Upper lobe of left lung (tissue), 6 donors: ENCODE measurements at regions not wholly inside any gene's neighbourhood (a gene's known extent, or its start where the extent isn't known, plus 50 kb on each side); places are given as distances from the start of the nearest gene placed in this dataset.

Experiments used
- ATAC-seq, 2 donors: fragments of 200-7000 bp; cut with Tn5 transposase; one replicate each; pipeline ENCODE4 v1.9.1; 2022; ENCODE audit warnings: mild to moderate bottlenecking in 2 of 2, moderate library complexity in 2 of 2; ENCODE audit not compliant: low FRiP score in 2 of 2
- DNase-seq, 2 donors: peaks; one replicate each; pipeline ENCODE4 v3.0.0-alpha.2; 2019 to 2020
- H3K27ac ChIP-seq, 4 donors: fragments of 200-600 bp; sonication (generic); one replicate each; pipeline ENCODE4 v1.5.1; 2016 to 2019
- H3K27me3 ChIP-seq, 4 donors: fragments of 200-600 bp; sonication (generic); one replicate each; pipeline ENCODE4 v1.5.1; 2017 to 2019
- H3K36me3 ChIP-seq, 4 donors: fragments of 200-600 bp; sonication (generic); one replicate each; pipeline ENCODE4 v1.5.1; 2016 to 2019
- H3K4me1 ChIP-seq, 4 donors: fragments of 200-600 bp; sonication (generic); one replicate each; pipeline ENCODE4 v1.5.1; 2018 to 2019
- H3K4me3 ChIP-seq, 4 donors: fragments of 200-600 bp; sonication (generic); one replicate each; pipeline ENCODE4 v1.5.1; 2017 to 2019; ENCODE audit warnings: mild to moderate bottlenecking in 2 of 4, moderate library complexity in 1 of 4
- H3K9me3 ChIP-seq, 4 donors: fragments of 200-600 bp; sonication (generic); one replicate each; pipeline ENCODE4 v1.5.1; 2018 to 2019
- EP300 ChIP-seq, 4 donors: sonication (generic); formaldehyde crosslinking; IDR thresholded peaks; one replicate each; pipeline ENCODE4 v1.5.1; 2017; ENCODE audit warnings: antibody characterized with exemption in 4 of 4, control low read depth in 2 of 4
- POLR2A ChIP-seq, 4 donors: fragments of 450-650 bp; IDR thresholded peaks; one replicate each; pipeline ENCODE4 v1.5.1; 2016 to 2017; ENCODE audit warnings: antibody characterized with exemption in 4 of 4, mild to moderate bottlenecking in 2 of 4
- POLR2AphosphoS5 ChIP-seq, 2 donors: sonication (generic); formaldehyde crosslinking; IDR thresholded peaks; one replicate each; pipeline ENCODE4 v1.5.1; 2017; ENCODE audit warnings: antibody characterized with exemption in 2 of 2
- WGBS, 2 donors: methylation state at CpG; one replicate each; pipeline ENCODE4 v1.1.5; 2017 to 2018; 5-methylcytosine and 5-hydroxymethylcytosine counted together
- TF ChIP-seq, protein P1 (sequence below), 6 experiments: fragments of 450-650 bp in 4 of 6; fragments of 200-600 bp in 2 of 6; sonication (generic) in 2 of 6; IDR thresholded peaks; one replicate each; pipeline ENCODE4 v1.5.1; 2016 to 2019; ENCODE audit warnings: antibody characterized with exemption in 6 of 6
- donor health status: DM: no; HTN: no; CAD: no; lungs with moderate emphysema.
- donor health status: DM: no; HTN: yes; CAD: no; lungs with severe emphysema.

DNA sequence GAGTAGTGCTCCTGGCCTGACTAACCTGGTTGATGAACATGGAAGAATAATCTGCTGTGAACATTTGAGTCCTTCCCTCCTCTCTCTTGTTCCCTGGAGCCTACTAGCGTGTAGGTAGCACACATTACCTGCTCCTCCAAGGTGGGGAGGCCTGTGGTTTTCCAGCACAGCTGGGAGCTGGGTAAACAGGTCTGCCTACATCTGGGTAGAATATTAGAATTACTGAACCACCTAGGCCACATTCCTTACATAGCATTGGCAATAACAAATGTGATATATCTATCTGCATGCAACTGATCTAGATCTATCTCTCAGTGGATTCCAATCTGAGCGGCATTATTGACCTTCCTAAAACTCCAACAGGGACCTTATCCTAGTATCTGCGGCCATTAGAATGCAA lies 151.0 kb upstream of the ZNF366 start:
- no peak for TF ChIP-seq POLR2AphosphoS5 (IDR thresholded peaks at IDR 0.05)
- TF ChIP-seq, protein P1, sequence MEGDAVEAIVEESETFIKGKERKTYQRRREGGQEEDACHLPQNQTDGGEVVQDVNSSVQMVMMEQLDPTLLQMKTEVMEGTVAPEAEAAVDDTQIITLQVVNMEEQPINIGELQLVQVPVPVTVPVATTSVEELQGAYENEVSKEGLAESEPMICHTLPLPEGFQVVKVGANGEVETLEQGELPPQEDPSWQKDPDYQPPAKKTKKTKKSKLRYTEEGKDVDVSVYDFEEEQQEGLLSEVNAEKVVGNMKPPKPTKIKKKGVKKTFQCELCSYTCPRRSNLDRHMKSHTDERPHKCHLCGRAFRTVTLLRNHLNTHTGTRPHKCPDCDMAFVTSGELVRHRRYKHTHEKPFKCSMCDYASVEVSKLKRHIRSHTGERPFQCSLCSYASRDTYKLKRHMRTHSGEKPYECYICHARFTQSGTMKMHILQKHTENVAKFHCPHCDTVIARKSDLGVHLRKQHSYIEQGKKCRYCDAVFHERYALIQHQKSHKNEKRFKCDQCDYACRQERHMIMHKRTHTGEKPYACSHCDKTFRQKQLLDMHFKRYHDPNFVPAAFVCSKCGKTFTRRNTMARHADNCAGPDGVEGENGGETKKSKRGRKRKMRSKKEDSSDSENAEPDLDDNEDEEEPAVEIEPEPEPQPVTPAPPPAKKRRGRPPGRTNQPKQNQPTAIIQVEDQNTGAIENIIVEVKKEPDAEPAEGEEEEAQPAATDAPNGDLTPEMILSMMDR (IDR thresholded peaks at IDR 0.05), result no peak
- no peak for TF ChIP-seq POLR2A (IDR thresholded peaks at IDR 0.05)
- no peak for TF ChIP-seq EP300 (IDR thresholded peaks at IDR 0.05)
- no peak for DNase-seq
- H3K27ac ChIP-seq, result no peak overlapping the region
- no peaks in the 10 kb centered on the region for H3K4me1 ChIP-seq
- H3K4me3 ChIP-seq, result no peak overlapping the region
- no peaks in the 10 kb centered on the region for H3K27me3 ChIP-seq
- H3K36me3 ChIP-seq, result no peaks in the 10 kb centered on the region
- peak in 1 of 2 donors; percentile 8 for ATAC-seq
- H3K9me3 ChIP-seq, result no peaks in the 10 kb centered on the region
- WGBS, 2 donors, result 87 to 88% methylated on average over 3 of the region's 3 CpGs

DNA sequence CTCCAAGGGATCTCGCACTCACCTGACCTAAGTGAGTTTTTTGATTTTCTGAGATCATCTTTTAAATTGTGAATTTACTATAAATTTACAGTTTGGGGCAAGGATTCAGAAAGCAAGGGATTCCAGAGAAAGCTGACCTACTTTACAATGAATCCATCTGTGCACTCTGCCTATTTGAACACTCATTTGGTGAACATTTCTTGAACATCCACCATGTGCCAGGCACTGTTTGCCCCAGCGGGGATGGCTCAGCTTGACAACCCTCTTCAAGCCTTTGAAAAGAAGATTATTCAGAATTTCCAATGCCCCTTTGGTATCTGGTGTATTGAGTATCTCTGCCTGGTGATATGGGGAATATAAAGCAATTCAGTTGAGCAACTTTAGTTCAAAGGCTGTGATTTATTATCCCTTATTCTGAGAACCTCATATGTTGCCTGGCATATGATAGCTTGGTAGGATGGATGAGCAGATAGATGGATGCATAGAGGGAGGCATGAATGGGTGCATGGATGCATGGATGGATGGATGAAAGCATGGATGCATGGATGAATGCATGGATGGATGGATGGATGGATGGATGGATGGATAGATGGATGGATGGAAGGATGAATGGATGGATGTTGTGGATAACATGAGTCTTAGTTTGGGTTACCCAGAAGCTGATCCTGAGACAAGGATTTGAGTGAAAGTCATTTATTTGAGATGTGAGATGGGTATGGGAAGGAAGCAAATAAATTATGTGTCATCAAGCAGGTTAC lies 149.7 kb upstream of the ZNF366 start:
- Histone ChIP-seq H3K4me3 (no peak overlapping the region), H3K36me3 (no peaks in the 10 kb centered on the region), H3K4me1 (no peaks in the 10 kb centered on the region), H3K27ac (no peak overlapping the region), H3K27me3 (no peaks in the 10 kb centered on the region), H3K9me3 (no peaks in the 10 kb centered on the region)
- ATAC-seq, result no peak
- no peak for DNase-seq
- TF ChIP-seq POLR2A (IDR thresholded peaks at IDR 0.05) (no peak), EP300 (IDR thresholded peaks at IDR 0.05) (no peak), POLR2AphosphoS5 (IDR thresholded peaks at IDR 0.05) (no peak)
- TF ChIP-seq, protein P1 (IDR thresholded peaks at IDR 0.05), result no peak
- 93% methylated on average over 2 of the region's 2 CpGs for WGBS, 2 donors

DNA sequence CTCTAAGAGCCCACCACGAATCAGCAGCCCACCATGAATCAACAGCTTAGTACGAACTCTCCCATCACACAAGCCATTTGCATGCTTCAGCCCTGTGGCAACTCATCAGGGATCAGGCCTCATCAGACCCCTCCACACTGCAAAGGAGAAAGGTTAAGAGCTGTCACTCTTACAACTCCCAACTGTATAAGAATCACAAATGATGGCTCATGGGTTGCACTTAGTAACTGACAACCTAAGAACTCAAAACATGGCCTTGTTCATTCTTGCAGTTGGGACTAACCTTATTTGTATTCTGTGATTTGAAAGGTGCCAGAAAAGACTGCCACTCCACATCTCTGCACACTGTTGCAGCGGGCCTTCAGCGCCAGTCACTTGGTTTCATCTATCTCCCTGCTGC lies 149.1 kb upstream of the ZNF366 start:
- no peaks in the 10 kb centered on the region for H3K27me3 ChIP-seq
- no peaks in the 10 kb centered on the region for H3K4me1 ChIP-seq
- no peak overlapping the region for H3K4me3 ChIP-seq
- 89 to 95% methylated on average over 4 of the region's 4 CpGs for WGBS, 2 donors
- DNase-seq (no peak), ATAC-seq (no peak)
- no peaks in the 10 kb centered on the region for H3K36me3 ChIP-seq
- no peak for TF ChIP-seq POLR2A (IDR thresholded peaks at IDR 0.05)
- TF ChIP-seq, protein P1 (IDR thresholded peaks at IDR 0.05), result no peak
- no peak for TF ChIP-seq EP300 (IDR thresholded peaks at IDR 0.05)
- no peak for TF ChIP-seq POLR2AphosphoS5 (IDR thresholded peaks at IDR 0.05)
- H3K27ac ChIP-seq, result no peak overlapping the region
- no peaks in the 10 kb centered on the region for H3K9me3 ChIP-seq

DNA sequence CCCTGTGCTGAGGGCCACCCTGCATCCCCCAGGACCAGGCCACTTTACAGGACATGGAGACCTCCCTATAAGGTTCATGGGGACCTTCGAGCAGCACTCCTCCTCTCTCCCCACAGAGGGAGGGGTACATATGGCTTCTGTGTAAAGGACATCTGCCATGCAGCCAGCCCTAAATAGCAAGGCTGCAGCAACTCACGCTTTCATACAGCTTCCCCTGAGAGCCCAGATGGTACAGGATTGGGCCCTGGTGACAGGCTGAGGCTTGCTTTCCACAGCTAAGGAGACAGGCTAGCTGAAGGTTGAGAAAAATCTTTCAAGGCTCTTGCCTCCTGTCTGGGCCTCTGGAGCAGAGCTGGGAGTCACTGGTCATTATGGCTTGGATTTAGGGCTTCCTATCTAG lies 147.0 kb upstream of the ZNF366 start:
- H3K4me3 ChIP-seq, result no peak overlapping the region
- no peak for DNase-seq
- TF ChIP-seq EP300 (IDR thresholded peaks at IDR 0.05) (no peak), POLR2A (IDR thresholded peaks at IDR 0.05) (no peak), POLR2AphosphoS5 (IDR thresholded peaks at IDR 0.05) (no peak)
- TF ChIP-seq, protein P1 (IDR thresholded peaks at IDR 0.05), result no peak
- H3K27ac ChIP-seq, result no peak overlapping the region
- no peaks in the 10 kb centered on the region for H3K36me3 ChIP-seq
- no peaks in the 10 kb centered on the region for H3K4me1 ChIP-seq
- 62 to 80% methylated on average over 1 to 2 of the region's 2 CpGs for WGBS, 2 donors
- no peaks in the 10 kb centered on the region for H3K27me3 ChIP-seq
- no peak for ATAC-seq
- no peaks in the 10 kb centered on the region for H3K9me3 ChIP-seq

DNA sequence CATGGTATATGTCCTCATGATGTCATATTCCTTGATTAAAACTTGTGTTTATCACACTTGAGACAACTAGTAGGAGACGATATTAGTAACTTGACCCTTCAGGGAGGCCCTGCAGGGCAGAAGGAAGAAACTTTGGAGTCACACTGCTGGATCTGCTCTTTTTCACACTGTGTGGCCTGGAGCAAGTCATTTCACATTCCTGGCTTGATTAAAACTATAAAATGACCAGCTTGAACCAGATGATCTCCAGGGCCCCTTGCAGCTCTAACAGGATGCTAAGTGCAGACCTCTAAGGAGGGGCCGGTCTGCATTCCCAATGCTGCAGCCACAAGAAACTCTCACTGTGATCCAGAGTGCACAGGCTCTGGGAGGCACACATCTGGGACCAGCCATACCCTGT lies 146.4 kb upstream of the ZNF366 start:
- H3K4me1 ChIP-seq, result no peaks in the 10 kb centered on the region
- DNase-seq (no peak), ATAC-seq (no peak)
- no peaks in the 10 kb centered on the region for H3K36me3 ChIP-seq
- no peaks in the 10 kb centered on the region for H3K27me3 ChIP-seq
- 82 to 83% methylated on average over 1 to 2 of the region's 2 CpGs for WGBS, 2 donors
- H3K4me3 ChIP-seq, result no peak overlapping the region
- no peak for TF ChIP-seq EP300 (IDR thresholded peaks at IDR 0.05)
- TF ChIP-seq, protein P1 (IDR thresholded peaks at IDR 0.05), result no peak
- no peak for TF ChIP-seq POLR2AphosphoS5 (IDR thresholded peaks at IDR 0.05)
- no peak for TF ChIP-seq POLR2A (IDR thresholded peaks at IDR 0.05)
- no peak overlapping the region for H3K27ac ChIP-seq
- no peaks in the 10 kb centered on the region for H3K9me3 ChIP-seq
